ENCODE measurements at regions not wholly inside any gene's neighbourhood (a gene's known extent, or its start where the extent isn't known, plus 50 kb on each side); places are given as distances from the start of the nearest gene placed in this dataset.

GRCh38 chr5:66324357-66324756 is 180.3 kb downstream of the SREK1 start:
- TF ChIP-seq POLR2A (IDR thresholded peaks at IDR 0.05) = no peak
- no peak for TF ChIP-seq CTCF (IDR thresholded peaks at IDR 0.05)
